Stimulated activated CD4-positive, alpha-beta T cell treated with anti-CD3 and anti-CD28 coated beads, Interleukin-15, amount 100 ng/mL, for 48 hours (primary cell): ENCODE measurements at regions not wholly inside any gene's neighbourhood (a gene's known extent, or its start where the extent isn't known, plus 50 kb on each side); places are given as distances from the start of the nearest gene placed in this dataset.
"Not testable (repeated sequence)": the region's sequence is repeated elsewhere in the genome, so short reads cannot be mapped to it uniquely, and the experiment has no call there.

Experiments
- DNase-seq, 2 donors: peaks; one replicate each; pipeline ENCODE4 v3.0.0-alpha.2; 2020; ENCODE audit warnings: low read depth in 2 of 2

DNA sequence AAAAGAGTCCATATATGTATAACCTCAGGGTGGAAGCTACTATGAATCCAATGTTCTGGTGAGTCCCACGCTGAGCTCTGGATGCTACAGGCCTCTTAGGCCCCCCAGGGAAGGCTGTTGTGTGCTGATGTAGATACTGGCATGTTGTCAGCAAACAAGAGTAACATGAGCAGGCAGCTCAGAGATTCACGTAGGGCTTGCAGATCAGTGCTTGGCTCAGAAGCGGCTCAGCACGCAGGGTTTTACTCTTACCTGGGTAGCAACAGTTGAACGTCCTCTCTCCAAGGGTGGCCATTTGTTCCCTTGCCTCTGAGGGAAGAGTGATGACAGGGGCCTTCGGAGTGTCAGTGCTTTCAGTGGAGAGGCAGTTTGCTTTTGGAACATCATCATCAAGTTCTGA lies 93.4 kb downstream of the ZFP64 start:
- no peak for DNase-seq

DNA sequence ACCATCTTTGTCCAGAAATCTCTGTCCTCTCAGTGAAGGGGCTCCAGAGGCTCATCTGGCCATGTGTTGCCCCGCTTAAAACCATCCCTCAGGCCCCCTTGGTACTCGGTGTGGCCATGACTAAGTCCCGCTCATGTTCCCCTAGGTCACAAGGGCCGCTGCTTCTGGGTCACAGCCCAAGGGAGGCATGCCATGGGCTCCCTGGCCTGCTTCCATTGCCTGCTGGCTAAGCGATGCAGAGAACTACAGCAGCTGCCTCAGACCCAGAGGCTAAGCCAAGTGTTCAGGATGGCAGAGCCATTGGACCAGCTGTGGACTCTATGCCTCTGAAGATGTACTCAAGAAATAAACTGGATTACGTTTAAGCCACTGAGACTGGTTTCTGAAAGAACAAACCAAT lies 95.5 kb downstream of the ZFP64 start:
- no peak for DNase-seq

DNA sequence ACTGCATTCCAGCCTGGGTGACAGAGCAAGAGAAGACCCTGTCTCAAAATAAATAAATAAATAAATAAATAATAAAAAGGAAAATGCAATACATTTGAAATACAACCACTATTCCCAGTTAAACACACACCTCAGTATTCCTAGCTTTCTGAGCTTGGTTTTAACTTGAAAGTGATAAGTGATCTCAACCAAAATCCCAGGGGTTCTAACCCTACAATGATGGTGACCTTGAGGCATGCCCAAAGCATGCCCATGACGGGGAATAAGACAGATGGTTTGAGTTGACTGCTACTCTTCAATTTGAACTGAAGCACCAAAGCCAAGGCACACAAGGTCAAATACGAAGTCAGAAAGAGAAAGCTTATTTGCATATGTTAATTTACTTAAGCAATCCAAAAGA lies 96.9 kb downstream of the ZFP64 start:
- DNase-seq: no peak

DNA sequence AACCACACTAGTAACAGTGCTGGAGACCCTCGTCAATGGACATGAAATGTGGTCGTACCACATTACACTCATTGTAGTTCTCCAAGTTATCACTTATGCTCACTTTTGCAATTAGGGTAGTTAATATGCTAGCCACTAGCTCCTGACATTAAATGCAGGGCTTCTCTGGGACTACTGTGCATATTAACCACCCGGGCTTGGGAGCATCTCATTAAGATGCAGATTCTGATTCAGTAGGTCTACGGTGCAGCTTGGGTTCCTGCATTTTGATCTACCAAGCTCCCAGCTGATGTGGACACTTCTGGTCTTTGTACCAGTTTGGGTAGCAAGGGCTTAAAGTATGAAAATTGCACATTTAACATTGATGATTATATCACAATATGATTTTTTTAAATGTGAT lies 98.0 kb downstream of the ZFP64 start:
- DNase-seq: no peak

DNA sequence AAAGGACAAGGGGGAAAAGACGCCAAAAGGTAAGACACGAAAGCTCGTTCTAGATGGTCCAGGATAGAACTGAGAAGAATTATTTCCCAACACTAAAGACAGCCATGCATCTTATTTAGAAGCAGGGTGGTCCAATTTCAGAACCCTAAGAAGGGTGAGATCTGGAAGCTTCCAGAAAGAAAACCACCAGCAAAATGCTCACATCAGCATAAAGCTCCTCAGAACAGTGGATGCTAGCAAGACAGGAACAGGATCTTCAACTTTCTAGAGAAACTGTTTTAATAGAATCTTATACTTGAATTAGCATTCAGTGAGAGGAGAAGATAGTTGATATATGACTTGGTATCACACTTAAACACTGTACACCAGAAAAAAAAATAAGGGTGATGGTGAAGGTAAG lies 101.5 kb downstream of the ZFP64 start:
- no peak for DNase-seq

DNA sequence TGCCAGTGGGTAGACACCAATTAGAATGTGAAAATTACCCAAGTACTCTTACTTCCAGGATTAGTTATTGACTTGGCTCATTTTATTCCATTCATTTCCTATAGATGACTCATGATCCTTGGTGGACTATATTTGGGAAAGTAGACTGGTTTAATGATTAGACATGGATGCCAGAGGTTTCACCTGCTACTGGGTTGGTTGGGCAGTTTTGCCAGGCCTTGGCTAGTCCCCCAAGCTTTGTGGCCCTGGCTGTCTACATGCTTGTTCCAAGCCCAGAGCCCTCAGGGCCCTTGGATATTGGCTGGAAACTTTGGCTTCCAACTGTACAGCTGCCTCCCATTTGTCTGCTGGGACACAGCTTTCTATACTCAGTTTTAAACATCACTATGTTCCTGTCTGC lies 104.1 kb downstream of the ZFP64 start:
- no peak for DNase-seq

DNA sequence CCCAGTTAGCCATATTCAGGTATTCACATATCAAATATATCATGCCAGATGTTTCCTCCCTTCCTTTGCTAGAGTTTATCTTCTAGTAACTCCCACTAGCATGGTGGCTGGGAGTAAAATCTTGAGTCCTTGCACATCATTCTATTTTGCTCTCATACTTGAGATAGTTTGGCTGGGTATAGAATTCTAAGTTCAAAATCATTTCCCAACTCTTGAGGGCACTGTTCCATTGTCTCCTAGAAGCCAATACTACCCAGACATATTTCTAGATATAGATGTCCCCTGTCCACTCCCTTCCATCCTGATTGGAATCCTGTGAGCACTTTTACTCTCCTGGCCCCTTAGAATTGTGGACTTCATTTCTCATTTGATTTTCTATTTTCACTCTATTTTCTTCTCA lies 104.7 kb downstream of the ZFP64 start:
- DNase-seq: no peak

DNA sequence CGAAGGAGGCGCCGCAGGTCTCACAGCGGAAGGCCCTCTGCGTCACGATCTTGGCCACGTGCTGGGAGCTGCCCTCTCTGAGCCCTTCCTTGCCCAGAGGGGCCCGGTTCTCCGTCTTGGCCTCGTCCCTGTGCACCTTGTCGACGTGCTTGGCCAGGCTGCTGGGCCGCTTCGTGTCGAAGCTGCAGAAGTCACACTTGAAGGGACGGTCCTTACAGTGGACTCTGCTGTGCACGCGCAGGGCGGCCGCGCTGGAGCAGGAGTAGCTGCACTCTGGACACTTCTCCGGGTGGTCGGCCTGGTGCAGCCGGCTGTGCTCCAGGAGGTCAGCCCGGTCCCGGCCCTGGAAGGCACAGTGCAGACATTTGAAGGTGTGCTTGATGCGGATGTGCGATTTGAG lies 106.9 kb downstream of the ZFP64 start:
- no peak for DNase-seq

DNA sequence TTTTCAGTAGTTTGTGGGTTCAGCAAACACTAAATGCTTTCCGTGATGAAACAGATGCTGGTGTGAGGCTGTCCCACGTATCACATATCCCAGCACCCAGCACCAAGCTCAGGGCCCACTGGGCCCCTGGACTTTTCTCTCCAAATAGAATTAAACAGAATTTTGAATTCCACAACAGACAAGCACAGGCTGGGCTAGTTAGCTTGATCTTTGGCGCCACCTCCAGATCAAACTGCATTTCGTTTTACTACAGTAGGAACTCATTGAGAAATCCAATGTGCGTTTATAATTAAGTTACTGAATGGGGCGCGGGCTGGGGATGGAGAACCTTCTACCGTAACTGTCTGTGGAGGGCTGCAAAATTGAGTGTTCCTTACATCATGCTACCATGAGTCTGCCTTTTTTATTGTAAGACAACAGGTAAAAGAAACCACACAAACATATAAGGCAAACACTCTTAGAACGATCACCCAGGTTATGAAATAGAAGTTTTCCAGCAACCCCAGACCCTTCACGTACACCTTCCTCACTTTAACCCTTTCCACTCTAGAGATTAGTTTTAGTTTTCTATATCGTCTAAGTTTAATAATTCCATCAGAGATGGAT lies 107.8 kb downstream of the ZFP64 start:
- peak in 1 of 2 donors; percentile 25 for DNase-seq

DNA sequence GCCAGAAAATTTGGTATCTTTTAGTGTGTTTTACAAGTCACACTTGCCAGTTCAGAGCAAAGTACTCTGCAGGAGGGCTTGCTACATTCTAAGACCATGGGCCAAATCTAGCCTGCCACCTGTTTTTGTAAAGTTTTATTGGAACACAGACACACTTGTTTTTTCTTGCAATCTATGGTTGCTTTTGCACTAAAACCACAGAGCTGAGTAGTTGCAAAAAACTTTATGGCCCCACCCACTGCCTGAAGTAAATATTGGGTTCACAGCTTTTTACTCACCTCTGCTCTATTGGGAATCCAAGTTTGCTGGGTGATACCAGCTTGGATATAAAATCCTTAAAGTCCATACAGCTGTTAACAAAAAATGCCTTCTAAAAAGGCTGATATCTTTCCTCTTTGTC lies 109.0 kb downstream of the ZFP64 start:
- no peak for DNase-seq

DNA sequence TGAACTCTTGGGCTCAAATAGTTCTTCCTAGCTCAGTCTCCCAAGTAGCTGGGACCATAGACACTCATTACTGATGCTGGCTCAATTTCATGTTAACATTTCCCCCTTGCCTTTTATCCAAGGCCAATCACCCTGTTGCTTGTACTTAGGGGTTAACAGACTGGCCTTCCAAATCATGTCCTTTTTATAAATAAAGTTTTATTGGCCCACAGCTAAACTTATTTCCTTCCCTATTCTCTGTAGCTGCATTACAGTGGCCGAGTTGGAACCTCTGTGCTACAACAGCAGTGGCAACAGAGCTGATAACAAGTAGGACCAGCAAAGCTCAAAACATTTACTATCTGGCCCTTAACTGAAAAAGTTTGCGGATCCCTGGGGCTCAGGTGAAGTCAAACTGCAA lies 109.8 kb downstream of the ZFP64 start:
- no peak for DNase-seq

DNA sequence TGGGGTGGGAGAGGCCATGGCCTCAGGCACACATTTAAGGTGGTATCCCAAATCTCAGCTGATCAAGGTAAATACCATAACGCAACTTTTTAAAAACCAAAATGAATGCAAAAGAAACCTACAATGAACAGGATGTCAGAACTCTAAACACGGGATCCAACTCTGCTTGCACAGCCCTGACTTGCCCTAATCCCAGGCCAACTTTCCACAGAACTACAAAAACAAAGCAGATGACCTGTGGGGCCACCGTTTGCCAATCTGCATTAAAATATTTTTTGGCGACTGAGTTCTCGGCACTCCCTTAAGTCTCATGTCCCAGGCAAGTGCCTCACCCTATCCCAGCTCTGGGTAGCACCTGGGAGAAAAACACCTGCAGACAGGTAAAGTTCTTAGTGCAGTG lies 110.5 kb downstream of the ZFP64 start:
- DNase-seq: no peak

DNA sequence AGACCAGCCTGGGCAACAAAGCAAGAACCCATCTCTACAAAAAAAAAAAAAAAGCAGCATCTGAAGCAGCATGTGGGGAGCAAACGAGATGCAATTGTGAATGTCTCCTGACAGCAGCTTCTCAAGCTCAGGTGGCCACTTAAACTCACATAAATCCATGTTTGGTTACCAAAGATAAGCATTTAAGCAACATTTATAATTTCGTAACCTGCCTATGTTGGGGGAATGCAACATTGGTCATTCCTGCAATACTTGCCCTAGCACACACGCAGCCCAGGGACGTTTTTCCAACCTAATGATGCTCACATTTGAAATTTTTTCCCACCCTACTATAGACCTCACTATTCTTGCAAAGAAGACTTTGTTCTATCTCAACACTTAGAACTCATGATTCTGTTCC lies 113.3 kb downstream of the ZFP64 start:
- DNase-seq: no peak

DNA sequence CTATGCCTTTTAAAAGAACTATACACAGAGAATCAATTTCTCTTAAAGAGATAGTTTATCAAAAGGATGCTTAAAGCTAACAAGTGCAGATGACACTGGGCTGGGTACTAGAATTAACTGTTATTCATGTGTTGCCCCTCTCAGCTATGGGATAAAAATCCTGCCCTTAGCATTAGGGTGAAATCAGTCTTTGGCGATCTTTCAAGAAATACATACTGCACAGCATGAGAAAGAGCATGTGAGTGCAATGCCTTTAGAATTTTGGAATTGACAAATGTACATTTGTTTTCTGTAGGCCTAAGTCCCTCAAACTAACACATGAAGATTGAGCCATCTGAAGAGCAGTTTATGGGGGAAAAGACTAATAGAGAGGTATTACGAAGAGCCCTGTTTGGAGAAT lies 115.4 kb downstream of the ZFP64 start:
- DNase-seq: no peak

DNA sequence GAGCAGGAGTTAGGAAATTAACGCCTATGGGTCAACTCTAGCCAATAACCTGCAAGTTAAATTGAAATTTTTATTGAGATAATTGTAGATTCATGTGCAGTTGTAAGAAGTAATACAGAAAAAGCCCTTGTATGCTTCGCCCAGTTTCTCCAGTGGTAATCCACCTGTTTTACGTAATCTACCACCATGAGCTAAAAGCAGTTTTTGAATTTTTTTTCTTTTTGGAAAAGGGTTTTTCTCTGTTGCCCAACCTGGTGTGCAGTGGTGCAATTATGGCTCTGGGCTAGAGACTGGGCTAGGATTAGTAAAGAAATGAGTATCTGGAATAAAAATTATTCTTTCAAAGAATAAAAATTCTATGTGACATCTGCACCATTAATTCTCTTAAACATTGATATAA lies 116.2 kb downstream of the ZFP64 start:
- DNase-seq: no peak

DNA sequence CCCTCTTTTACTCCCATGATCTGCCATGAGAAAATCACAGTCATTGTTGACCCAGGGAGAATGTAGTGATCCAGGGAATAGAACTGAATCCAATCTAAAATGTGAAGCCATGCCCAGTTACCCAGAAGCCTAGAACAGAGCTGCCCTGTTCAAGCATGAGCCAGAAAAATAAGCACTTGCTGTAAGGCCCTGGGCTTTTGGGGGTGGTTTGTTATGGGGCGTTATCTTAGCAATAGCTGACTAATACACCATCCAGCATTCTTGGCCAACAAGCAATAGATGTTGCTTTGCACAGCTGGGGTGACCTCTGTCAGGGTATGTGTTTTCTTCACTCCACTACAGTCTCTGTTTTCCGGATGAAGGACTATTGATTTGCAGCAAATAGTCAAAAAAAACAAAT lies 120.4 kb downstream of the ZFP64 start:
- no peak for DNase-seq

DNA sequence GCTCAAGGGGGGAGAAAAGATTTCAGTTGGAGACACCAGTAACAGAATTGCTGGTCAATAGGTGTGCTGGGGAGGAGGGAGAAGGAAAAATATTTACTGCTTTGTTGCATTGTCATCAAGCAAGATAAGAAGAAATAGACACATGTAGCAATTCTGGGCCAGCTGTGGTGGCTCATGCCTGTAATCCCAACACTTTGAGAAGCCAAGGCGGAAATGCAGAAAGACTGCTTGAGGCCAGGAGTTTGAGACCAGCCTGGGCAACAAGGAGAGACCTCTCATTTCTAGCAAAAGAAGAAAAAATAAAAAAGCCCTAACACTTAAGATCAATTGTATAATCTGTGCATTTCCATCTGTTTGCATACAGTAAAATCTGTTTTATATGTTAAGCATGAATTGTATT lies 126.6 kb downstream of the ZFP64 start:
- no peak for DNase-seq

DNA sequence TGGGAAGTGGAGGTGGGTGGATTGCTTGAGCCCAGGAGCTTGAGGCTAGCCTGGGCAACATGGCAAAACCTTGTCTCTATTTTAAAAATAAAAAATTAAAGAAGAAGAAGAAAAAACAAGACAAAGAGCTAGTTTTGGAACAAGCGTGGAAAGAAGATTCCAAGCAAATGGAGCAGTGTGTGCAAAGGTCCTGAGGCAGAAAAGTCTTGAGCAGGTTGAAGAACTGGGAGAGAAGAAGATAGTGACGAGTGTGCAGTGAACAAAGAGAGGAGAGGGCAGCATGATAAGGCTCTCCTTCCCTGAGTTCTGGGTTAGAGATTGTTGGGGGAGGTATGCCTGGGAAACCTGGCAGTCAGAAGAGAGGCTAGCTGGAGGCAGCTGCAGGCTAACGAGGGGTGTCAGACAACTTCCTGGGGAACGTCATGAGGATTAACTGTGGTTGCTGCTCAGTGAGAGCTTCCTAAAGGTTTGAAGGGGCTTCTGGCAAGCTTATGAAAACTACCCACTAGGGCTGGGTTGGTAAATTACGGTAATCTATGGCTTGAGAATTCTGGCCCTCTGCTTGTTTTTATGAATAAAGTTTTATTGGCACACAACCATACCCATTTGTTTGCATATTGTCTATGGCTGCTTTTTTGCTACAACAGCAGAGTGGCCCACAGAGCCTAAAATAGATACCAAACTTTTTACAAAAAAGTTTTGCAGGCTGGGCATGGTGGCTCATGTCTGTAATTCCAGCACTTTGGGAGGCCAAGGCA lies 128.9 kb downstream of the ZFP64 start:
- DNase-seq: no peak

DNA sequence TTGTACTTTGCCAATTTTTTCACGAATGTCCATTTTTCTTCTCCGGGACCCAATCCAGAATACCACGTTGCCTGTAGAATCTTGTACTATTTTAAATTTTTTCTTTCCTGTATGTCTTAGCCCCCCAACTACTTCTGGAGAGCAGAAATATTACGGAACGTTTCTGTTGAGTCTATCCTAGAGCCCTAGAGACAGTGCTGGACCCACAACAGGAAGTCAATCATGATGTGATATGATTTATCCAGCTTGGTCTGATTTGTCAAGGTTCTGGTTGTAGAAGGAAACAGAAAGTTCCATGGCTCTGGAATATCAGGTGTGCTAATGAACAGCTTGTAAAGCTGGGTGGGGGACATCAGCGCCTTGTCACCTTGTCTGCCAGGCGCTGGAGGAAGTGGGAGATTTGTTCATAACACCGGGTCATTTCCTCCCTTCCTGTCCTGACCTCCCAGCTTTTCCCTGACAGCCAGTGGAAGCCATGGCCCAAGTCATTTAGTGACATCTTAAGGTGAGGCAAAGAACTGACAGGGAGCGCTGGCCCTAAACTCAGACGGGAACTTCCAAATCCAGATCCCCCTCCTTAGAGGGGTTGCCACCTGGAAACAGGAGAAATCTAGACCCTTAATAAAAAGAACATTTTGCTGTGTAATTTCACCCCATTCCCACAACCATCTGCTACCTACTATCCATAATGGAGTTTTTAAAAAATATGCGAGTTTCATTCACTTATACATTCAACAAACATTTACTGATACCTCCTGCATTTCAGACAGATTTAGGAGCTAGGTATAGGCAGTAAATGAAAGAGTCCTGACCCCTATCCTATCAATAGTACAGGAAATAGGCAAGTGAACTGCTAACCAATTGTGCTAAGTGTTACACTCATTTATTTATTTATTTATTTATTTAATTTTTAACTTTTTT lies 130.5 kb downstream of the ZFP64 start:
- no peak for DNase-seq

DNA sequence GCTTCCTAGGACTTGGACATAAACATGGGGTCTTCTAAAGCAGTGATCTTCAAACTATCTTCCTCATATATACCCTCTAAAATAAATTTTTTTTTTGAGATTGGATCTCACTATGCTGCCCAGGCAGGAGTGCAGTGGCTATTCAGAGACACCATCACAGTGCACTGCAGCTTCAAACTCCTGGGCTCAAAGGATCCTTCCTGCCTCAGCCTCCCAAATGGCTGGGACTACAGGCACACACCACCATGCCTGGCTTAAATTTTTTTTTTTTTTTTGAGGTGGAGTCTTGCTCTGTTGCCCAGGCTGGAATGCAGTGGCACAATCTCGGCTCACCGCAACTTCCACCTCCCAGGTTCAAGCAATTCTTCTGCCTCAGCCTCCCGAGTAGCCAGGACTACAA lies 134.4 kb downstream of the ZFP64 start:
- DNase-seq: not testable (repeated sequence)

DNA sequence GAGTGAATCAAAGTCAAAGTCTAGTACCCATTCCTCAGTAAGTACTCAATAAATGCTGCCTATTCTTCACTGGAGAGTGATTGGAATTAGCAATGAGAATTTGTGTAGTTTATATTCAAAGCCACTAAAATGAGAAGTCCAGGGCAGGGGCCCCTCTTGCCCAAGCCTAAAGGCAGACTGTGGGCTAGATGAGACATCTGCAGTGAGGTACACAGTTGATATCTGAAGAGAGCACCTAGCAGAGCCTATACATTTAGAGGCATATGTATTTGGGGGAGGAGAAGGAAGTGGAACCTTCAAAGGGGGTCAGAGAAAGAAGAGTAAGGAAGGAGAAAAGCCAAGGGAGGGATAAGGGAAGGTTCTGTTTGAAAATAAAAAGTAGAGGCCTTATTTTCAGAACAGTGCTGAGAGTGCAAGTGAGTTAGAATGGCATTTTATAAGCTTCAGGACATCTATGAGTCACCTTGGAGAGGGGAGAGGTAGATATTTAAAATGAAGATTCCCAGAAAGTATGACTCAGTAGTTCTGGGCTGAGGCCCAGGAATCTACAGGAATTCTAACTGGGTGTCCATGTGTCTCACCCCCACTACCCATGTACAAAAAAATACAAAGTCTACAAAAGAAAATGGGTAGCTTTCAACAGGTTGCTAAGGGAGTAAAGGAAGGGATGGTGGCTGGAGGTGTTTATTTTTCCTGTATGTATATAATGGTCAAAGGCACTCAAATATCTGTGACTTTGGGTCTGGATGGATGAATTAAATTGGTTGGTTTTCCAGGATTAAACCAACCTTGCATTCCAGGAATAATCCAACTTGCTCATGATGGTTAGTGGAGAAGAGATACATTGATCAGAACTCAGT lies 135.1 kb downstream of the ZFP64 start:
- no peak for DNase-seq

DNA sequence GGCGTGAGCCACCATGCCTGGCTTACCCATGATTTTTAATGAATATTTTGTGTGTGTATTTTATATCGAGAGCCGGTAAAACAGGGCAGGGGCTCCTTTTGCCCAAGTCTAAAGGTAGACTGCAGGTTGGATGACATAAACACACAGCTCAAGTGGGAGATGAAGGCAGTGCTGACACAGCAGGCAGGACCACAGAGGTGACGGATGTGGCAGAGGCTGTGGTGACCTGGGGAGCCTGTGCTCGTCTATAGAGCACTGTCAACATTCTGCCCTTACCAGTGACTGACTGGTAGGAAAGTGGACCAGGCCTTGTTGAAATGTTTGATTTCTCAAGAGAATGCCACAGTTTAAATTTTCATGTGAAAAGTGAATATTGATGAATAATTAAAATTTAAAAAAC lies 137.5 kb downstream of the ZFP64 start:
- DNase-seq: no peak
